K562 (cell line): ENCODE measurements at regions not wholly inside any gene's neighbourhood (a gene's known extent, or its start where the extent isn't known, plus 50 kb on each side); places are given as distances from the start of the nearest gene placed in this dataset.

Source experiments
- ATAC-seq: fragments of 200-7000 bp; cut with Tn5 transposase; 3 replicates; pipeline ENCODE4 v1.9.1; 2020; ENCODE audit warnings: moderate library complexity
- BruUV-seq: library from RNA; stranded (reverse); fragments of 400-500 nt; replicated peaks from 2 replicates; lab custom pipeline; 2021; lab: Mats Ljungman, UMichigan
- CTCF ChIA-PET: fragments of 300-600 bp; formaldehyde crosslinking; extraction: SDS; loops from one replicate; lab custom pipeline; 2021; ENCODE audit warnings: low intra/inter-chr PET ratio; lab: Yijun Ruan, JAX
- POLR2A ChIA-PET: fragments of 300-600, 350-650 bp; sonication (Branson Sonifier 250); formaldehyde crosslinking; extraction: SDS; loops from one replicate; lab custom pipeline; 2021; ENCODE audit warnings: antibody characterized with exemption, inconsistent platforms; lab: Yijun Ruan, JAX
- DNase-seq, 4 experiments: peaks; one replicate each; pipeline versions ENCODE4 v3.0.0 to v3.0.0-alpha.2; 2011 to 2018; ENCODE audit warnings: low spot score in 3 of 4, mixed read lengths in 3 of 4; ENCODE audit errors: extremely low read depth in 1 of 4
- FAIRE-seq: peaks from 2 replicates; lab custom pipeline; 2011; peaks lifted over from hg19 to GRCh38; lab: Jason Lieb, UNC
- H2AFZ ChIP-seq: 2 replicates; pipeline ENCODE4 v1.6.0; 2011; ENCODE audit warnings: low read depth, low read length, control low read depth, inconsistent platforms
- H3K27ac ChIP-seq: fragments of 200-600 bp; 3 replicates; pipeline ENCODE4 v1.8.0; 2011; ENCODE audit warnings: low read depth, mild to moderate bottlenecking, control low read depth, inconsistent platforms, low read length, moderate library complexity, mixed read lengths; ENCODE audit errors: extremely low read depth
- H3K27me3 ChIP-seq, 2 experiments: fragments of 300-600 bp in 1 of 2; 2 replicates in 1 of 2; 3 replicates in 1 of 2; pipeline versions ENCODE4 v1.6.0 to v1.8.0; 2011; ENCODE audit warnings: inconsistent platforms in 2 of 2, low read length in 2 of 2, mild to moderate bottlenecking in 1 of 2, mixed read lengths in 1 of 2, moderate library complexity in 1 of 2; ENCODE audit not compliant: control insufficient read depth in 2 of 2, insufficient read depth in 2 of 2
- H3K36me3 ChIP-seq: fragments of 300-600 bp; 3 replicates; pipeline ENCODE4 v1.8.0; 2011; ENCODE audit warnings: mild to moderate bottlenecking, low read length, inconsistent platforms; ENCODE audit not compliant: control insufficient read depth, insufficient read depth
- H3K4me1 ChIP-seq, 2 experiments: fragments of 200-600 bp in 1 of 2; replicated peaks in 1 of 2; 2 replicates in 1 of 2; 3 replicates in 1 of 2; pipeline versions ENCODE4 v1.5.1 to v1.8.0; 2011; ENCODE audit warnings: inconsistent platforms in 2 of 2, low read length in 2 of 2, mild to moderate bottlenecking in 1 of 2, mixed read lengths in 1 of 2, moderate library complexity in 1 of 2; ENCODE audit not compliant: control insufficient read depth in 2 of 2, insufficient read depth in 2 of 2
- H3K4me2 ChIP-seq: 2 replicates; pipeline ENCODE4 v1.6.1; 2011; ENCODE audit warnings: low read length, control low read depth, inconsistent platforms, mixed read lengths; ENCODE audit not compliant: insufficient read depth
- H3K4me3 ChIP-seq: fragments of 200-600 bp; sonication (generic), shearing (Covaris generic); 2 replicates; pipeline ENCODE4 v1.5.1; 2016; ENCODE audit warnings: control low read depth, inconsistent platforms
- H3K79me2 ChIP-seq: fragments of 200-600 bp; 3 replicates; pipeline ENCODE4 v1.8.0; 2011; ENCODE audit warnings: low read length, inconsistent platforms; ENCODE audit not compliant: control insufficient read depth, insufficient read depth
- H3K9ac ChIP-seq, 2 experiments: 2 replicates each; pipeline versions ENCODE4 v1.6.0 to v1.6.1; 2011; ENCODE audit warnings: low read depth in 2 of 2, low read length in 2 of 2, control low read depth in 1 of 2, inconsistent platforms in 1 of 2, mild to moderate bottlenecking in 1 of 2, mixed read lengths in 1 of 2; ENCODE audit not compliant: insufficient read depth in 1 of 2
- H3K9me1 ChIP-seq: one replicate; pipeline ENCODE4 v1.6.0; 2011; ENCODE audit warnings: inconsistent platforms, mild to moderate bottlenecking, low read length, moderate library complexity; ENCODE audit not compliant: control insufficient read depth, insufficient read depth
- H3K9me3 ChIP-seq: replicated peaks from 2 replicates; pipeline ENCODE4 v1.5.1; 2011; ENCODE audit warnings: low read depth, low read length, inconsistent platforms; ENCODE audit not compliant: control insufficient read depth, insufficient read depth
- H4K20me1 ChIP-seq: replicated peaks from 2 replicates; pipeline ENCODE4 v1.6.1; 2011; ENCODE audit warnings: low read length, inconsistent platforms, mixed read lengths; ENCODE audit not compliant: control insufficient read depth, insufficient read depth
- RREB1 ChIP-seq: fragments of 250-450 bp; sonication (Bioruptor Pico); IDR thresholded peaks from 2 replicates; pipeline ENCODE4 v1.4.0; 2020
- SIRT6 ChIP-seq: IDR thresholded peaks from one replicate; pipeline ENCODE4 v1.6.1; 2012; ENCODE audit warnings: low read depth, mild to moderate bottlenecking, control low read depth, inconsistent platforms, low read length, moderate library complexity
- SP1 ChIP-seq: sonication (generic); formaldehyde crosslinking; IDR thresholded peaks from 2 replicates; pipeline ENCODE4 v1.8.1; 2022; ENCODE audit warnings: mild to moderate bottlenecking, missing genetic modification reagents
- WGBS: fragments of 100-300 bp; shearing (Covaris generic); methylation state at CpG from one replicate; pipeline ENCODE4 v1.1.6; 2016; ENCODE audit warnings: low coverage, mixed read lengths; ENCODE audit not compliant: insufficient coverage; ENCODE audit errors: missing lambda C conversion rate; 5-methylcytosine and 5-hydroxymethylcytosine counted together
- in situ Hi-C: fragments of 300-500 bp; cut with MboI; formaldehyde crosslinking; loops from 4 replicates; pipeline ENCODE4 v1.15.0; 2018; ENCODE audit warnings: inconsistent platforms, mixed read lengths
- intact Hi-C: fragments of 100-400 bp; cut with micrococcal nuclease; formaldehyde crosslinking; loops from 2 replicates; pipeline ENCODE4 v1.14.2; 2022

- ChIA-PET POLR2A (no interaction called here), CTCF (no interaction called here)
- DNase-seq (no peak), FAIRE-seq (no peak), ATAC-seq (no peak)
- in situ Hi-C loops (no loop called here), intact Hi-C loops (no loop called here)
- Histone ChIP-seq H3K79me2 (no peaks in the 10 kb centered on the region), H3K9me1 (no peaks in the 10 kb centered on the region), H3K9me3 (no peaks in the 10 kb centered on the region), H2AFZ (no peak overlapping the region), H3K9ac (no peak overlapping the region), H3K4me2 (no peak overlapping the region), H3K36me3 (no peaks in the 10 kb centered on the region), H3K4me1 (no peaks in the 10 kb centered on the region), H3K27me3 (no peaks in the 10 kb centered on the region; a peak in 1 of 5 replicates), H4K20me1 (no peaks in the 10 kb centered on the region), H3K4me3 (no peak overlapping the region), H3K27ac (no peak overlapping the region)
- TF ChIP-seq SP1 (no peak), SIRT6 (no peak), RREB1 (CRISPR knock-in tag) (no peak)
- WGBS: 0% methylated on average over 2 of the region's 2 CpGs
- no TSS peak for BruUV-seq
Observed at GRCh38 chr3:124268355-124268754, 276.4 kb upstream of the ROPN1 start.
